ENCODE measurements at regions not wholly inside any gene's neighbourhood (a gene's known extent, or its start where the extent isn't known, plus 50 kb on each side); places are given as distances from the start of the nearest gene placed in this dataset.
A peak's percentile ranks its signal among the peaks of the same experiment; 100 is the strongest.

DNA sequence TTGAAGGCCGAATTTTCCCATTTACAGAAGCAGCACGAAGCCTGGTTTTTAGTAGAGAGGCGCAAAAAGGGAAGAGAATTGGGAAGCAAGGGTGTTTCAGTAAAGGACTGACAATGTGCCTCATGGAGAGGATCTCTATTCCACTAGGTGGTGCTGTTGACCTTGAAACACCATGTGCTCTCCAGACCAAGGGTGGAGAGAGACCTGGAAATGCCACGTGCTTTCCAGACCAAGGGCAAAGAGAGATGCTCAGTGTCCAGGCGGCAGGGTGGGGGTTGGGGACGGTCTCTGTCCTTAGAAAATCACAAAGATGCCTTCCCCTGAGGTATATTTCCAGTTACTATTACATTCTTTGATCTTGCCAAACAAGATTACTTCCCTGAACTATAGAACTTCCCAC, 425.3 kb downstream of the CSNK1G3 start:
- Histone ChIP-seq H3K4me3 (no peak overlapping the region), H3K79me2 (ENCODE audit: control insufficient read depth, insufficient read depth, low read length) (no peaks in the 10 kb centered on the region), H4K20me1 (replicated peaks; ENCODE audit: control insufficient read depth, insufficient read depth, low read length) (no peaks in the 10 kb centered on the region), H3K9ac (ENCODE audit: insufficient read depth in 1 of 2, low read depth in 2 of 2, low read length in 2 of 2) (no peak overlapping the region), H3K27me3 (ENCODE audit: control insufficient read depth in 2 of 2, insufficient read depth in 2 of 2, low read length in 2 of 2) (no peaks in the 10 kb centered on the region), H3K9me3 (replicated peaks; ENCODE audit: control insufficient read depth, insufficient read depth, low read depth, low read length) (no peaks in the 10 kb centered on the region), H3K4me2 (ENCODE audit: insufficient read depth, low read length) (no peak overlapping the region), H3K36me3 (ENCODE audit: control insufficient read depth, insufficient read depth, low read length) (no peaks in the 10 kb centered on the region), H2AFZ (ENCODE audit: low read depth, low read length) (0 out of 2 replicates have a peak overlapping the region, but pooled peaks have one; percentile 40), H3K9me1 (ENCODE audit: control insufficient read depth, insufficient read depth, low read length) (no peaks in the 10 kb centered on the region), H3K4me1 (replicated peaks in 1 of 2; ENCODE audit: control insufficient read depth in 2 of 2, insufficient read depth in 2 of 2, low read length in 2 of 2) (no peaks in the 10 kb centered on the region), H3K27ac (ENCODE audit: extremely low read depth, low read depth, low read length) (no peak overlapping the region)
- WGBS (ENCODE audit: insufficient coverage, low coverage, missing lambda C conversion rate): 2% methylated on average over 5 of the region's 6 CpGs
- FAIRE-seq (peak; percentile 76), DNase-seq (ENCODE audit: extremely low read depth in 1 of 4, low spot score in 3 of 4) (peak; percentile 19 to 62 (median 30)), ATAC-seq (peak; percentile 82)
- ChIA-PET POLR2A (no interaction called here), CTCF (ENCODE audit: low intra/inter-chr PET ratio) (no interaction called here)
- in situ Hi-C loops (cut with MboI) (no loop called here), intact Hi-C loops (cut with micrococcal nuclease) (no loop called here)
- BruUV-seq (replicated peaks): no TSS peak
- TF ChIP-seq, protein P1, sequence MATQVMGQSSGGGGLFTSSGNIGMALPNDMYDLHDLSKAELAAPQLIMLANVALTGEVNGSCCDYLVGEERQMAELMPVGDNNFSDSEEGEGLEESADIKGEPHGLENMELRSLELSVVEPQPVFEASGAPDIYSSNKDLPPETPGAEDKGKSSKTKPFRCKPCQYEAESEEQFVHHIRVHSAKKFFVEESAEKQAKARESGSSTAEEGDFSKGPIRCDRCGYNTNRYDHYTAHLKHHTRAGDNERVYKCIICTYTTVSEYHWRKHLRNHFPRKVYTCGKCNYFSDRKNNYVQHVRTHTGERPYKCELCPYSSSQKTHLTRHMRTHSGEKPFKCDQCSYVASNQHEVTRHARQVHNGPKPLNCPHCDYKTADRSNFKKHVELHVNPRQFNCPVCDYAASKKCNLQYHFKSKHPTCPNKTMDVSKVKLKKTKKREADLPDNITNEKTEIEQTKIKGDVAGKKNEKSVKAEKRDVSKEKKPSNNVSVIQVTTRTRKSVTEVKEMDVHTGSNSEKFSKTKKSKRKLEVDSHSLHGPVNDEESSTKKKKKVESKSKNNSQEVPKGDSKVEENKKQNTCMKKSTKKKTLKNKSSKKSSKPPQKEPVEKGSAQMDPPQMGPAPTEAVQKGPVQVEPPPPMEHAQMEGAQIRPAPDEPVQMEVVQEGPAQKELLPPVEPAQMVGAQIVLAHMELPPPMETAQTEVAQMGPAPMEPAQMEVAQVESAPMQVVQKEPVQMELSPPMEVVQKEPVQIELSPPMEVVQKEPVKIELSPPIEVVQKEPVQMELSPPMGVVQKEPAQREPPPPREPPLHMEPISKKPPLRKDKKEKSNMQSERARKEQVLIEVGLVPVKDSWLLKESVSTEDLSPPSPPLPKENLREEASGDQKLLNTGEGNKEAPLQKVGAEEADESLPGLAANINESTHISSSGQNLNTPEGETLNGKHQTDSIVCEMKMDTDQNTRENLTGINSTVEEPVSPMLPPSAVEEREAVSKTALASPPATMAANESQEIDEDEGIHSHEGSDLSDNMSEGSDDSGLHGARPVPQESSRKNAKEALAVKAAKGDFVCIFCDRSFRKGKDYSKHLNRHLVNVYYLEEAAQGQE (IDR thresholded peaks at IDR 0.05; ENCODE audit: borderline replicate concordance): peak; percentile 42; the same call in 1 of the 2 replicates
- TF ChIP-seq, protein P1 (CRISPR knock-in tag; IDR thresholded peaks at IDR 0.05; ENCODE audit: low read depth): no peak
- TF ChIP-seq, protein P2, sequence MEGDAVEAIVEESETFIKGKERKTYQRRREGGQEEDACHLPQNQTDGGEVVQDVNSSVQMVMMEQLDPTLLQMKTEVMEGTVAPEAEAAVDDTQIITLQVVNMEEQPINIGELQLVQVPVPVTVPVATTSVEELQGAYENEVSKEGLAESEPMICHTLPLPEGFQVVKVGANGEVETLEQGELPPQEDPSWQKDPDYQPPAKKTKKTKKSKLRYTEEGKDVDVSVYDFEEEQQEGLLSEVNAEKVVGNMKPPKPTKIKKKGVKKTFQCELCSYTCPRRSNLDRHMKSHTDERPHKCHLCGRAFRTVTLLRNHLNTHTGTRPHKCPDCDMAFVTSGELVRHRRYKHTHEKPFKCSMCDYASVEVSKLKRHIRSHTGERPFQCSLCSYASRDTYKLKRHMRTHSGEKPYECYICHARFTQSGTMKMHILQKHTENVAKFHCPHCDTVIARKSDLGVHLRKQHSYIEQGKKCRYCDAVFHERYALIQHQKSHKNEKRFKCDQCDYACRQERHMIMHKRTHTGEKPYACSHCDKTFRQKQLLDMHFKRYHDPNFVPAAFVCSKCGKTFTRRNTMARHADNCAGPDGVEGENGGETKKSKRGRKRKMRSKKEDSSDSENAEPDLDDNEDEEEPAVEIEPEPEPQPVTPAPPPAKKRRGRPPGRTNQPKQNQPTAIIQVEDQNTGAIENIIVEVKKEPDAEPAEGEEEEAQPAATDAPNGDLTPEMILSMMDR (IDR thresholded peaks at IDR 0.05 in 2 of 3, conservative IDR thresholded peaks at IDR 0.05 in 1 of 3; ENCODE audit: insufficient read depth in 2 of 3, low read depth in 1 of 3, low read length in 3 of 3): peak; percentile 29 to 59 (median 55)
- TF ChIP-seq, protein P3, sequence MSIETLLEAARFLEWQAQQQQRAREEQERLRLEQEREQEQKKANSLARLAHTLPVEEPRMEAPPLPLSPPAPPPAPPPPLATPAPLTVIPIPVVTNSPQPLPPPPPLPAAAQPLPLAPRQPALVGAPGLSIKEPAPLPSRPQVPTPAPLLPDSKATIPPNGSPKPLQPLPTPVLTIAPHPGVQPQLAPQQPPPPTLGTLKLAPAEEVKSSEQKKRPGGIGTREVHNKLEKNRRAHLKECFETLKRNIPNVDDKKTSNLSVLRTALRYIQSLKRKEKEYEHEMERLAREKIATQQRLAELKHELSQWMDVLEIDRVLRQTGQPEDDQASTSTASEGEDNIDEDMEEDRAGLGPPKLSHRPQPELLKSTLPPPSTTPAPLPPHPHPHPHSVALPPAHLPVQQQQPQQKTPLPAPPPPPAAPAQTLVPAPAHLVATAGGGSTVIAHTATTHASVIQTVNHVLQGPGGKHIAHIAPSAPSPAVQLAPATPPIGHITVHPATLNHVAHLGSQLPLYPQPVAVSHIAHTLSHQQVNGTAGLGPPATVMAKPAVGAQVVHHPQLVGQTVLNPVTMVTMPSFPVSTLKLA (conservative IDR thresholded peaks at IDR 0.05): peak; percentile 57 to 64

Measured in K562 (cell line).